ENCODE measurements at regions not wholly inside any gene's neighbourhood (a gene's known extent, or its start where the extent isn't known, plus 50 kb on each side); places are given as distances from the start of the nearest gene placed in this dataset.
"Not testable (repeated sequence)": the region's sequence is repeated elsewhere in the genome, so short reads cannot be mapped to it uniquely, and the experiment has no call there.

DNA sequence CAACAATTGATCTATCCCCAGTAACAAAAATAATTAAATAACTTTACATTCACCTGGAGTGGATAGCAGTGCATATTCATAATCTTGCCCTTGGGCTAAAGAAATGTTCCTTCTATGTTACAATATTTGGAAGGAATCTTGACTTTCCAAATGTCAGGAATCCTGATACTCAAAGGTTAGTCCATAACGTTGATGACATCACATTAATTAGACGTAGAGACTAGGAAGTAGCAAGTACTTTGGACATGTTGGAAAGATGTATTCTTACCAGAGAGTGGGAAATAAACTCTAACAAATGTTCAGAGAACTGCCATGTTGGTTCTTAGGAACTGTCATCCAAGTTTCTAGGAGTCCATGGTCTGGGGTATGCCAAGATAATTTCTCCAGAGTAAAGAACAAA is 70.6 kb upstream of the SLC25A36 start:
- no peaks in the 10 kb centered on the region for H3K79me2 ChIP-seq (ENCODE audit: insufficient read depth)
- ChIA-PET CTCF (no interaction called here), POLR2A (no interaction called here)
- H3K27ac ChIP-seq (ENCODE audit: low read depth in 2 of 2, low read length in 1 of 2) = no peak overlapping the region
- no peak overlapping the region for H2AFZ ChIP-seq (ENCODE audit: low read depth)
- H3K9ac ChIP-seq = no peak overlapping the region
- H3K9me3 ChIP-seq = no peaks in the 10 kb centered on the region
- no peak for TF ChIP-seq RXRA (IDR thresholded peaks at IDR 0.05; ENCODE audit: borderline replicate concordance, low read depth)
- TF ChIP-seq FOXJ3 (CRISPR knock-in tag; IDR thresholded peaks at IDR 0.05) = no peak
- TF ChIP-seq SIN3A (IDR thresholded peaks at IDR 0.05; ENCODE audit: borderline replicate concordance, low read depth, low read length) = no peak
- TF ChIP-seq EZH2phosphoT487 (IDR thresholded peaks at IDR 0.05; ENCODE audit: borderline replicate concordance, low read depth) = no peak
- TF ChIP-seq, protein P1, sequence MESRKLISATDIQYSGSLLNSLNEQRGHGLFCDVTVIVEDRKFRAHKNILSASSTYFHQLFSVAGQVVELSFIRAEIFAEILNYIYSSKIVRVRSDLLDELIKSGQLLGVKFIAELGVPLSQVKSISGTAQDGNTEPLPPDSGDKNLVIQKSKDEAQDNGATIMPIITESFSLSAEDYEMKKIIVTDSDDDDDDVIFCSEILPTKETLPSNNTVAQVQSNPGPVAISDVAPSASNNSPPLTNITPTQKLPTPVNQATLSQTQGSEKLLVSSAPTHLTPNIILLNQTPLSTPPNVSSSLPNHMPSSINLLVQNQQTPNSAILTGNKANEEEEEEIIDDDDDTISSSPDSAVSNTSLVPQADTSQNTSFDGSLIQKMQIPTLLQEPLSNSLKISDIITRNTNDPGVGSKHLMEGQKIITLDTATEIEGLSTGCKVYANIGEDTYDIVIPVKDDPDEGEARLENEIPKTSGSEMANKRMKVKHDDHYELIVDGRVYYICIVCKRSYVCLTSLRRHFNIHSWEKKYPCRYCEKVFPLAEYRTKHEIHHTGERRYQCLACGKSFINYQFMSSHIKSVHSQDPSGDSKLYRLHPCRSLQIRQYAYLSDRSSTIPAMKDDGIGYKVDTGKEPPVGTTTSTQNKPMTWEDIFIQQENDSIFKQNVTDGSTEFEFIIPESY (IDR thresholded peaks at IDR 0.05; ENCODE audit: borderline replicate concordance, low read depth) = no peak
- H3K4me2 ChIP-seq = no peak overlapping the region
- H3K4me1 ChIP-seq (ENCODE audit: control insufficient read depth in 1 of 2, insufficient read depth in 2 of 2, low read depth in 1 of 2, low read length in 1 of 2) = no peaks in the 10 kb centered on the region
- H3K36me3 ChIP-seq (replicated peaks in 1 of 2; ENCODE audit: control insufficient read depth in 1 of 2, insufficient read depth in 2 of 2, low read length in 1 of 2) = no peaks in the 10 kb centered on the region
- H3K27me3 ChIP-seq (ENCODE audit: insufficient read depth) = no peaks in the 10 kb centered on the region
- 6% methylated on average over 2 of the region's 2 CpGs for WGBS (ENCODE audit: low lambda C conversion rate)
- no peak for DNase-seq
- H3K4me3 ChIP-seq (ENCODE audit: low read depth in 2 of 2, low read length in 1 of 2) = no peak overlapping the region
- no peaks in the 10 kb centered on the region for H3K9me2 ChIP-seq
- H3F3A ChIP-seq (replicated peaks; ENCODE audit: insufficient read depth) = no peaks in the 10 kb centered on the region
- no peaks in the 10 kb centered on the region for H4K20me1 ChIP-seq (ENCODE audit: insufficient read depth)

DNA sequence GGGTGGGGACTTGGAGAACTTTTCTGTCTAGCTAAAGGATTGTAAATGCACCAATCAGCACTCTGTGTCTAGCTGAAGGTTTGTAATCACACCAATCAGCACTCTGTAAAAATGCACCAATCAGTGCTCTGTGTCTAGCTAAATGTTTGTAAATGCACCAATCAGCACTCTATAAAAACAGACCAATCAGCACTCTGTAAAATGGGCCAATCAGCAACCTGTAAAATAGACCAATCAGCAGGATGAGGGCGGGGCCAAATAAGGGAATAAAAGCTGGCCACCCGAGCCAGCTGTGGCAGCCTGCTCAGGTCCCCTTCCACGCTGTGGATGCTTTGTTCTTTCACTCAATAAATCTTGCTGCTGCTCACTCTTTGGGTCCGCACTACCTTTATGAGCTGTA is 69.5 kb upstream of the SLC25A36 start:
- H3K79me2 ChIP-seq (ENCODE audit: insufficient read depth); H3K9me2 ChIP-seq; H2AFZ ChIP-seq (ENCODE audit: low read depth); CTCF ChIA-PET; H3K9me3 ChIP-seq; H3K4me3 ChIP-seq (ENCODE audit: low read depth in 2 of 2, low read length in 1 of 2); H3K36me3 ChIP-seq (replicated peaks in 1 of 2; ENCODE audit: control insufficient read depth in 1 of 2, insufficient read depth in 2 of 2, low read length in 1 of 2); H3K4me2 ChIP-seq; POLR2A ChIA-PET; DNase-seq; H4K20me1 ChIP-seq (ENCODE audit: insufficient read depth); H3F3A ChIP-seq (replicated peaks; ENCODE audit: insufficient read depth); H3K4me1 ChIP-seq (ENCODE audit: control insufficient read depth in 1 of 2, insufficient read depth in 2 of 2, low read depth in 1 of 2, low read length in 1 of 2); H3K27ac ChIP-seq (ENCODE audit: low read depth in 2 of 2, low read length in 1 of 2); H3K27me3 ChIP-seq (ENCODE audit: insufficient read depth); H3K9ac ChIP-seq: not testable (repeated sequence)
- WGBS (ENCODE audit: low lambda C conversion rate) = 8% methylated on average over 4 of the region's 4 CpGs

DNA sequence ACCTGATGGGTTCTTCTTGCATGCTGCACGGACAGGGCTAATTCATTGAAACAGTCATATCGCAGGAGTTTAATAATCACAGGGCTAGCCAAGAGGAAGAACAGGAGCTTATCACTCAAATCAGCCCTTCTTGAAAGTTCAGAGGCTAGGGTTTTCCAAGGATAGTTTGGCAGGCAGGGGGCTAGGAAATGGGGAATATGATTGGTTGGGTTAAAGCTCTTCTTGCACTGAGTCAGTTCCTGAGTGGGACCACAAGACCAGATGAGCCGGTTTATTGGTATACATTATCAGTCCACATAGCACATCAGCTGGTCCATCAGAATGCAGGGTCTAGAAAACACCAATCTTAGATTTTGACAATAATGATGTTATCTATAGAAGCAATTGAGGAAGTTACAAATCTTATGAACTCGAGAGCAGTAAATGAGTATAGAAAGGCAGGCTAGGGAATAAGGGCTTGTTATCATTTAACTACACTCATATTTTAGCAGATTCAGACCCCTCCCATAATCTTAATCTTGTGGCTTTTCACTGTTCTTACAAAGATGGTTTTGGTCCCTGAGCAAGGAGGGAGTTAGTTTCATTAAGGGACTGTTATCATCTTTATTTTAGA is 58.1 kb upstream of the SLC25A36 start:
- WGBS (ENCODE audit: low lambda C conversion rate) = 29% methylated on average over 4 of the region's 4 CpGs
- CTCF ChIA-PET = interaction anchor here (1.4 kb wide), 1 partner anchor 14 kb away, joined by 3 read pairs; no protein-coding TSS in a partner anchor
- H3K9ac ChIP-seq = no peak overlapping the region
- H3K36me3 ChIP-seq (replicated peaks in 1 of 2; ENCODE audit: control insufficient read depth in 1 of 2, insufficient read depth in 2 of 2, low read length in 1 of 2) = no peaks in the 10 kb centered on the region
- no peak overlapping the region for H3K4me2 ChIP-seq
- H3K4me1 ChIP-seq (ENCODE audit: control insufficient read depth in 1 of 2, insufficient read depth in 2 of 2, low read depth in 1 of 2, low read length in 1 of 2) = no peaks in the 10 kb centered on the region
- H3K27ac ChIP-seq (ENCODE audit: low read depth in 2 of 2, low read length in 1 of 2) = no peak overlapping the region
- no peak overlapping the region for H2AFZ ChIP-seq (ENCODE audit: low read depth)
- H4K20me1 ChIP-seq (ENCODE audit: insufficient read depth) = no peaks in the 10 kb centered on the region
- DNase-seq = no peak
- no peaks in the 10 kb centered on the region for H3K27me3 ChIP-seq (ENCODE audit: insufficient read depth)
- no peak for TF ChIP-seq EZH2phosphoT487 (IDR thresholded peaks at IDR 0.05; ENCODE audit: borderline replicate concordance, low read depth)
- no peak for TF ChIP-seq FOSL2 (IDR thresholded peaks at IDR 0.05; ENCODE audit: borderline replicate concordance, low read depth)
- TF ChIP-seq FOXJ3 (CRISPR knock-in tag; IDR thresholded peaks at IDR 0.05) = no peak
- no peak for TF ChIP-seq ELF1 (IDR thresholded peaks at IDR 0.05)
- TF ChIP-seq RAD21 (IDR thresholded peaks at IDR 0.05; ENCODE audit: low read length) = no peak
- TF ChIP-seq GATA2 (CRISPR knock-in tag; IDR thresholded peaks at IDR 0.05) = no peak
- no peaks in the 10 kb centered on the region for H3K79me2 ChIP-seq (ENCODE audit: insufficient read depth)
- POLR2A ChIA-PET = no interaction called here
- H3F3A ChIP-seq (replicated peaks; ENCODE audit: insufficient read depth) = no peaks in the 10 kb centered on the region
- H3K9me2 ChIP-seq = no peaks in the 10 kb centered on the region
- H3K4me3 ChIP-seq (ENCODE audit: low read depth in 2 of 2, low read length in 1 of 2) = no peak overlapping the region
- H3K9me3 ChIP-seq = no peaks in the 10 kb centered on the region

DNA sequence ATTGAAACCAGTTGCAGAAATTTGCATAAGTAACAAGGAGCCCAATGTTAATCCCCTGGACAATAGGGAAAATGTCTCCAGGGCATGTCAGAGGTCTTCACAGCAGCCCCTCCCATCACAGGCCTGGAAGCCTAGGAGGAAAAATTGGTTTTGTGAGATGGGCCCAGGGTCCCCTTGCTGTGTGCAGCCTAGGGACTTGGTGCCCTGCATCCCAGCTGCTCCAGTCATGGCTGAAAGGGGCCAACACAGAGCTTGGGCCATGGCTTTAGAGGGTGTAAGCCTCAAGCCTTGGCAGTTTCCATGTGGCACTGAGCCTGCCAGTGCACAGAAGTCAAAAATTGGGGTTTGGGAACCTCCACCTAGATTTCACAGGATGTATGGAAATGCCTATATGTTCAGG is 55.9 kb upstream of the SLC25A36 start:
- H3K27me3 ChIP-seq (ENCODE audit: insufficient read depth); H4K20me1 ChIP-seq (ENCODE audit: insufficient read depth); DNase-seq; H3K36me3 ChIP-seq (replicated peaks in 1 of 2; ENCODE audit: control insufficient read depth in 1 of 2, insufficient read depth in 2 of 2, low read length in 1 of 2); CTCF ChIA-PET; H3K4me3 ChIP-seq (ENCODE audit: low read depth in 2 of 2, low read length in 1 of 2); H3K79me2 ChIP-seq (ENCODE audit: insufficient read depth); H2AFZ ChIP-seq (ENCODE audit: low read depth); POLR2A ChIA-PET; H3F3A ChIP-seq (replicated peaks; ENCODE audit: insufficient read depth); H3K9me3 ChIP-seq; H3K4me1 ChIP-seq (ENCODE audit: control insufficient read depth in 1 of 2, insufficient read depth in 2 of 2, low read depth in 1 of 2, low read length in 1 of 2); H3K9ac ChIP-seq; H3K27ac ChIP-seq (ENCODE audit: low read depth in 2 of 2, low read length in 1 of 2); H3K9me2 ChIP-seq; H3K4me2 ChIP-seq: not testable (repeated sequence)
